NCI-H2171 (cell line): ENCODE measurements at regions not wholly inside any gene's neighbourhood (a gene's known extent, or its start where the extent isn't known, plus 50 kb on each side); places are given as distances from the start of the nearest gene placed in this dataset.

Source experiments
- DNase-seq: peaks from one replicate; lab custom pipeline; 2025; lab: John Stamatoyannopoulos, UW

- DNase-seq: no peak
Measured at GRCh38 chr12:127355061-127355841, 911.7 kb upstream of the TMEM132C start.

DNA sequence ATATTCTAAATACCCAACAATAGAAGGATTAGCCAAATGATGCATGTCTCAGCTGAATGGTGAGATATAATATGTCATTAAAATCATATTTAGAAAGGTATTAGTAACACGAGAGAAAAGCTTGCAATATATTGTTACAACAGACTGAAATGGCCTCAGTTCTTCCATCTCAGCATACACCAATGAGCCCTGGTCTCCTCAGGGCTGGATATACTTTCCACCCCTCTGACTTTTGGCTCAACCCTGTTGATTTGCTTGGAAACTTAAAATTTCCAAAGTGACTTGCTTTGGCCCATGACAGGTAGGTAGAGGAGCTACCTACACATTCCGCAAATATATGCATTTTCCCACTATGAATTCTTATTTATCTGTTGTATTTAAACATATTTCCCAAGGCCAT, 908.1 kb upstream of the TMEM132C start:
- no peak for DNase-seq

DNA sequence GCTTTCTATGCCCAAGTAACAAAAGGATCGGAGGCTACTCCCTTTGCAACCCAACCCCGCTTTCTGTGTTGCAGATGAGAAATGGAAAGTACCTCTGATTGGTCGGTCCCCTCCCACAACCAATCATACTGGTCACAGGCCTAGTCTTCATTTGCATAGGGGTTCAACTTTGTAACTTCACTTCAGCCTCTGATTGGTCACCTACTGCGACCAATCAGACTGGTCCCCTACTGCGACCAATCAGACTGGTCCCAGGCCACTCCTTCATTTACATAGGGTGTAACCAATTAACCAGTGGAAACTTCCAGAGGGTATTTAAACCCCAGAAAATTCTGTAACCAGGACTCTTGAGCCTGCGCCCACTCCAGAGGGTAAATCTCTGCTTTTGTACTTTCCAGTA, 906.4 kb upstream of the TMEM132C start:
- no peak for DNase-seq

DNA sequence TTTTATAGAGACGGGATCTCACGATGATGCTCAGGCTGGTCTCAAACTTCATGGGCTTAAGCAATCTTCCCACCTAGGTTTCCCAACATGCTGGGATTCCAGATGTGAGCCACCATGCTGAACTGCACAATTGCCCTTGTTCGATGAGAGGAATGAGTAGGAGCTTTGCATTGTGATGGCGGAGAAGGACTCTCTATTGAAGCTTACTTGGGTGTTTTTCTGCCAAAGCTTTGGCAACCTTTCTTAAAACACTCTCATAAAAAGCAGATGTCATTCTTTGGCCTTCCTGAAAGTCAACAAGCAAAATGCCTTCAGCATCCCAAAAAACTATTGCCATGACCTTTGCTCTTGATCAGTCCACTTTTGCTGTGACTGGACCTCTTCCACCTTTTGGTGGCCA, 904.8 kb upstream of the TMEM132C start:
- no peak for DNase-seq

GRCh38 chr12:127363392-127363791, 903.6 kb upstream of the TMEM132C start:
- no peak for DNase-seq

- no peak for DNase-seq
Measured at GRCh38 chr12:127373559-127373958, 893.4 kb upstream of the TMEM132C start.

DNA sequence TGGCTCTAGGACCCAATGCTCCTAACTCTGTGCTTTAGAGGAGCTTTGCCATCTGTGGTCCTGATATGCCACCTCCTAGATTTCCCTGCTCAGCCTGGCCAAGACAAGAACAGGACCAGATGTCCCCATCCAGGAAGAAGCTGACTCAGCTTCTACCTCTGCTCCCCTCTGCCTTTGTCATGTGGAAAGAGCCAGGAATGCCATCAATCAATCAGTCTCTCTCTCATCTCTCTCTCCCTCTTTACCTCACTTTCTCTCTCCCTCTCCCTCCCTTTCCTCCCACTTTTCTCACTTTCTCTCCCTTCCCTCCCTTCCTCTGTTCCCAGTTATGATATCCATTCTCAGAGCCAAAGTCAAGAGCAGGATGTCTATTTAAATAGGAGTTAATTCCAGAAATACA, 892.5 kb upstream of the TMEM132C start:
- DNase-seq: no peak

DNA sequence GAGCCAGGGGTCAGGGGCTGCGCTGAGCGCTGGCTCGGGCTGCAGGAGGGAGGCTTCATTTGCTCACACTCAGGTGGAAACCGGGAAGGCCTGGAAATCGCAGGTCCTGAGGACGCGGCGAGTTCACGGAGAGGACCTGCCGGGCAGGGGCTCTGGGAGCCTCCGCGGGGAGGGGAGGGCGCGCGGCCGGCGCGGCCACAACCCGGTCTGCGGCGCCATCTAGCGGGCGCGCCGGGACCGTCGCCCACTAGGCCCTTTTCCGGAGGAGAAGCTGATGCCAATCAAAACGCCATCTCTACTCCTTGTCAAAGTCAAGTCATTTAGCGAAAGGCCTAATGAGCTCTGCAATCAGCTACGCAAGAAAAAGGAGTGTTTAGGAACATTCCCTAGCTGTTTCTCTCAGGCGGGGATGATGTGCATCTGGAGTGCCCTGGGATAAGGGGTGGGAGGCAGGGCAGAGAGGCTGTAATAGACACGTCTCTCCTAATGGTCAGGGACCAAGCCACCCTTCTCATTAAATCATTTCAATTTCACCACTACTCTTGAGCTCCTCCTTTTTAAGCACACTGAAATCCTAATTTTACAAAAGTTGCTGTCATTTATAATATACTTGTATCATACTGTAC, 885.8 kb upstream of the TMEM132C start:
- no peak for DNase-seq

DNA sequence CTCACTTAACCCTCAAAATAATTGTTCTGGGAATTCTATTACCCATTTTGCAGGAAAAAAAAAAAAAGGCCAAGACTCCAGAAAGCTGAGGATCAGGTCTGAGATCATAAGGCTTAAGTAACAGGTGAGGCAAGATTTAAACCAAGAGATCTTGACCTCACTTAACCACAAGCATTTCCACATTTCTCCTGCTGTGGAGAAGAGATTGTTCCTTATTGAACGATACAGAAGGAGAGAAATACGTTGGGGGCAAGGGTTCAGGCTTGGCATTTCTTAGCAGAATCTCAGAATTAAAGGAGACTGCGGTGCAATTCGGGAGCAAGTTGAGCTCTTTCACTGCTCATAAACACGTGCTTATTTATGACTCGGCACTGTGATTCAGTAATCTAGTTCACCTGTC, 885.3 kb upstream of the TMEM132C start:
- no peak for DNase-seq

- DNase-seq: no peak
Measured at GRCh38 chr12:127383281-127383680, 883.7 kb upstream of the TMEM132C start.

DNA sequence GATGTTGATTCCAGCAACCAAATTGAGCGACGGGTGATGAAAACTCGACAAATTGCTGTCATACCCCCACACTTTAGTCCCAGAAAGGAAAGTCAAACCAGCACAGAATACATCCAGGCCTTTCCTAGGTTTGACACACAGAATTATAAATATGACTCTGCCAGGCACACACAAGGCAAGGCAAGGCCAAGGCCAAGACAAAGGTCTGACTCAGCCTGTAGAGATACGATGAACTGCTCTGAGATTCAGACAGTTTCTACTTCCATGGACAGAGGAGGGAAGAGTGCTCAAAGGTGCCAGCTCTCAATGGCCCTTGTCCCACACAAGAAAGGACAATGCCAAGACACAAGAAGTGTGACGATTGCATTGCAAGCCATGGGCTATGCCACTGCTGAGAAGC, 880.2 kb upstream of the TMEM132C start:
- DNase-seq: no peak

DNA sequence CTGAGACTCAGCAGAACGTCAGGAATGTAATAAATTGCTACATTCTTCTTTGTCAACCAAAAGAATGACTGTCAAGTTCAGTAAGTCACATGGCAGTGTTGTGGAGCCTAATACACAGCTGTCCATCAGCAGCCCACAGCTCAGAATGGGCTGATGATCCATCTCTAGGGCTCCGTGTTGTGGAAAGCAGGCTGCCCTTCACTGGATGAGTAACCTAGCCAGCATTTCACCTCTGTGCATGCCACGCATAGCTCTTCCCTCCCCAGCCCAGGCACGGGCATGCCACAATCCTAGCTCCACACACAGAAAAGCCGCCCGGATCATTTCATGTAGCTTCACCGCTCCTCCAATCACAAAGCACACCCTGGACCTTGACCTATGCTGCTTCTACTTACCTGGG, 878.0 kb upstream of the TMEM132C start:
- no peak for DNase-seq

- no peak for DNase-seq
Measured at GRCh38 chr12:127389923-127390322, 877.0 kb upstream of the TMEM132C start.

GRCh38 chr12:127393465-127393864, 873.5 kb upstream of the TMEM132C start:
- DNase-seq: no peak

DNA sequence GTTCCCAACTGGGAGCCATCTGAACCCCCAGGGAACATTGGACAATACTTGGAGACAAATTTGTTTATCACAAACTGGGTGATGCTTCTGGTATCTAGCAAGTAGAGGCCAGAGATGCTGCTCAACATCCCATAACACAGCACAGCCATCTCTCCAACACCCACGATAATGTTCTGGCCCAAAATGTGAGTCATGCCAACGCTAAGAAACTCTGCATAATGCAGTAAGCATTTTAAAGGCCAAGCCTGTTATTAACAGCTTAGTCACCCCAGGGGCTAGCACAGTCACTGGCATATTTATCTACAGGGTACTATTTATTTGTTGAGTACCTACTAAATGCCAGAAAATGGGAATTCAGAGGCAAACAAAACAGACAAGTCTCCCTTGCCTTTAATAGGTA, 873.1 kb upstream of the TMEM132C start:
- no peak for DNase-seq

DNA sequence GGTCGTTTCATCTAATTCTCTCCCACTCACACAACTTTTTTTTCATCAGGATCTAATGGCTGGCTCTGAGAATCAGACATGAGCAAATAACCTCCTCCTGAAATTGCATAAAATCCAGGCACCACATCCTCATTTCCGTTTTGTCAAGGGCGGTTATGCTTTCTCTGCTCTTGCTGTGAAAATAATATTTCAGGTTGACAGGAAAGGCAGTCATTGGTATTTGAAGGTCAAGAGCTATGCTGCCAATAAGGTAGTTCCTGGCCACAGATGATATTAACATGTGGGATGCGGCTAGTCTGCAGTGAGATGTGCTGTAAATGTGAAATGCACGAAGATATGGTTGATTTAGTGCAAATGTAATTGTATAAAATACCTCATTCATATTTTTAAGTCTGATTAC, 870.2 kb upstream of the TMEM132C start:
- DNase-seq: no peak

DNA sequence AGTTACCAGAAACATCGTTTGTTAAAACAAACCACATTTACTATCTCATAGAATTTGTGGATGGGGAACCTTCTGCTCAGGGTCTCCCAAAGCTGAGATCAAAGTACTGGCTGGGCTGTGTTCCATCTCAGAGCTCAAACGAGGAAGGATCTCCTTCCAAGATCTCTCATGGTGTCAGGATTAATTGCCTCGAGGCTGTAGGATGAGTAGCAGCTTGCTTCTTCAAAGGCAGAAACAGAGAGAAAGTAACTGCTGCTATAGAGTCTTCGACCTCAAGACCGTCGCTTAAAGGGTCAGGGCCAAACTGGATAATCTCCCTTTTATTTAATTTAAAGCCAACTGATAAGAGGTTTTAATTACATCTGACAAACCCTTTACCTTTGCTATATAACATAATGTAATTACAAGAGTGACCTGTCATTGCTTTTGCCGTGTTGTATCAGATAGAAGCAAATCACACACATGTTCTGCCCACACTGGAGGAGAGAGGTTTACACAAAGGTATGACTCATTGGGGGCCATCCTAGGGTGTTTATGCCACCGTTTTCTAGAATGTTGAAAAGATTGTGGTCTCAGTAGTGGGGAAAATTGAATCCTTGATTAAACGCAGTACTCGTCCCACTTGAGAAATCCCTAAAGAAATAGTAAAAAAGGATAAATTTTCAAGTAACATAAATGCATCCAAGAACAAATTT, 868.8 kb upstream of the TMEM132C start:
- no peak for DNase-seq

DNA sequence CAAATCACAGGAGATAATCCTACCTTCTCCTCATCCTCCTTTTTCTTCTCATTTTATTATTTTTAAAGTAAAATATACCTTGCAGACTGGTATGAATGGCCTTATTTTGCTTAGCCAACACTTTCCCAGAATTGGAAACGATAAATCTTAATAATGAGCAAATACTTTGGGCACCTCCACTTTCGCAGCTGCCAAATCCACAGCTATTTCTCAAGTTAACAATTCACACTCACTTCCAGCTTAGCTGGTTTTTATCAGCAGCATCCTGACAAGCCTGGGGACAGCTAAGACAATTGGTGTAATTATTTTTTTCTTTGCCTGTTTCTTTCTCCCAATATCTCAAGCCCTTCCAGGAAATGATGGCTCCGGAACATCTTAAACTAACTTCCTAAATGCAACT, 867.5 kb upstream of the TMEM132C start:
- no peak for DNase-seq

DNA sequence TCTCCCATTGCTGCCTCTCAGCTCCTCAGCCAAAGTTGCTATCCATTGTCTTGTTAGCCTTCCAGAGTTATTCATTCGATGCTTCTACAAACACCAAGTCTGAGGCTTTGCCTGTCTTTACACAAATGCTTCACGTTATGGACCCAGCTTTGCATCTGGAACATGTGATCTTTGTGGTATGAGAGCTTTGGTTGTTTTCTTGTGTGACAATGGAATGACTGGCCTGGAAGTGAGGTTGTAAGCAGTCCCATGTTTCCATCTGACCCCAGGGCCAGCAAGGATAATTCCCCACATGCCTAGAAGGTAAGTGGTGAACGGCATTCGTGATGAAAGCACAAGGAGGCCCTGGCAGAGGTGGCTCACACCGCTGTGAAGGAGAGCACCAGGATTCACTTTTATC, 866.7 kb upstream of the TMEM132C start:
- no peak for DNase-seq

GRCh38 chr12:127401005-127401404, 866.0 kb upstream of the TMEM132C start:
- DNase-seq: no peak

GRCh38 chr12:127401536-127401935, 865.4 kb upstream of the TMEM132C start:
- DNase-seq: no peak

- DNase-seq: no peak
Measured at GRCh38 chr12:127411166-127411915, 855.6 kb upstream of the TMEM132C start.

GRCh38 chr12:127411981-127412380, 855.0 kb upstream of the TMEM132C start:
- no peak for DNase-seq
